GM12892 (cell line): ENCODE measurements at regions not wholly inside any gene's neighbourhood (a gene's known extent, or its start where the extent isn't known, plus 50 kb on each side); places are given as distances from the start of the nearest gene placed in this dataset.
"Not testable (repeated sequence)": the region's sequence is repeated elsewhere in the genome, so short reads cannot be mapped to it uniquely, and the experiment has no call there.

Experiments
- POLR2A ChIP-seq: IDR thresholded peaks from 2 replicates; pipeline ENCODE4 v1.6.1; 2011; ENCODE audit warnings: low read depth, low read length, control low read depth
- POLR2AphosphoS5 ChIP-seq: IDR thresholded peaks from 2 replicates; pipeline ENCODE4 v1.6.1; 2011; ENCODE audit warnings: low read depth, low read length, control low read depth

DNA sequence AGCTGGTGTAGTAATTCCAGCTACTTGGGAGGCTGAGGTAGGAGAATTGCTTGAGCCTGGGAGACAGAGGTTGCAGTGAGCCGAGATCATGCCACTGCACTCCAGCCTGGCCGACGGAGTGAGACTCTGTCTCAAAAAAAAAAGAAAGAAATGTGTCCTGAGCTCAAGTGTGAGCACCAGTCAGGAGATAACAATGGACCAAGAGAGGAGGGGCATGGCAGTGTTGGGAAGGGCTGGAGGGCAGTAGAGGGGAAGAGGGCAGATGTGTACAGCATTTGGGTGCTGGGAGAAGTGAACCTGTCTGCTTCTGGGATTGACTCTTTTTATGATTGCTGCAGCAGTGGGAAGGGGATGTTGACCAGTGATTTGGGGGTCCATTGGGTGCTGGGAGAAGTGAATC lies 105.3 kb upstream of the MPHOSPH6 start:
- not testable (repeated sequence) for TF ChIP-seq POLR2AphosphoS5, POLR2A
